ENCODE measurements at regions not wholly inside any gene's neighbourhood (a gene's known extent, or its start where the extent isn't known, plus 50 kb on each side); places are given as distances from the start of the nearest gene placed in this dataset.

- peak; percentile 80 for DNase-seq
Observed at GRCh38 chr20:10925767-10926166, 252.0 kb upstream of the JAG1 start.

- DNase-seq: no peak
Observed at GRCh38 chr20:10927011-10927583, 253.3 kb upstream of the JAG1 start.

- DNase-seq: peak; percentile 25
Observed at GRCh38 chr20:10927936-10928840, 254.4 kb upstream of the JAG1 start.

- peak; percentile 68 for DNase-seq
Observed at GRCh38 chr20:10928841-10929421, 255.1 kb upstream of the JAG1 start.

- peak; percentile 77 for DNase-seq
Observed at GRCh38 chr20:10935658-10936402, 262.0 kb upstream of the JAG1 start.

- DNase-seq: no peak
Observed at GRCh38 chr20:10936786-10937185, 263.0 kb upstream of the JAG1 start.

- peak; percentile 28 for DNase-seq
Observed at GRCh38 chr20:10939331-10939941, 265.6 kb upstream of the JAG1 start.

GRCh38 chr20:10940941-10941340 lies 267.1 kb upstream of the JAG1 start:
- no peak for DNase-seq

- no peak for DNase-seq
Observed at GRCh38 chr20:10943686-10944265, 270.0 kb upstream of the JAG1 start.

- no peak for DNase-seq
Observed at GRCh38 chr20:10946124-10946880, 272.5 kb upstream of the JAG1 start.

- DNase-seq: no peak
Observed at GRCh38 chr20:10947726-10948125, 273.9 kb upstream of the JAG1 start.

- no peak for DNase-seq
Observed at GRCh38 chr20:10949930-10950783, 276.4 kb upstream of the JAG1 start.

GRCh38 chr20:10951216-10951615 lies 277.4 kb upstream of the JAG1 start:
- no peak for DNase-seq

- no peak for DNase-seq
Observed at GRCh38 chr20:10951904-10952303, 278.1 kb upstream of the JAG1 start.

GRCh38 chr20:10953437-10953836 lies 279.6 kb upstream of the JAG1 start:
- DNase-seq: no peak

GRCh38 chr20:10954137-10954840 lies 280.5 kb upstream of the JAG1 start:
- no peak for DNase-seq

GRCh38 chr20:10954908-10955580 lies 281.2 kb upstream of the JAG1 start:
- no peak for DNase-seq

GRCh38 chr20:10958279-10958678 lies 284.5 kb upstream of the JAG1 start:
- no peak for DNase-seq

GRCh38 chr20:10960416-10960815 lies 286.6 kb upstream of the JAG1 start:
- DNase-seq: no peak

All from dermis blood vessel endothelial cell (primary cell).